OCI-LY7 (cell line): ENCODE measurements at regions not wholly inside any gene's neighbourhood (a gene's known extent, or its start where the extent isn't known, plus 50 kb on each side); places are given as distances from the start of the nearest gene placed in this dataset.

Source experiments
- BruUV-seq: library from RNA; stranded (reverse); fragments of 400-500 nt; replicated peaks from 2 replicates; lab custom pipeline; 2021; lab: Mats Ljungman, UMichigan
- CTCF ChIA-PET: fragments of 300-600 bp; sonication (Branson Sonifier 250); formaldehyde crosslinking; loops from one replicate; lab custom pipeline; 2022; ENCODE audit warnings: antibody characterized with exemption; ENCODE audit not compliant: unreplicated experiment; lab: Charles Lee
- POLR2A ChIA-PET: fragments of 300-600 bp; sonication (Branson Sonifier 250); formaldehyde crosslinking; loops from one replicate; lab custom pipeline; 2022; ENCODE audit warnings: antibody characterized with exemption; lab: Charles Lee
- DNase-seq: peaks from one replicate; pipeline ENCODE4 v3.0.0-alpha.2; 2015; ENCODE audit warnings: low spot score
- H2AFZ ChIP-seq: fragments of 200-600 bp; sonication (generic), shearing (Covaris generic); 2 replicates; pipeline ENCODE4 v1.6.1; 2014; ENCODE audit warnings: mild to moderate bottlenecking, antibody characterized with exemption, low read length, moderate library complexity
- H3K27ac ChIP-seq: fragments of 200-600 bp; sonication (generic); 2 replicates; pipeline ENCODE4 v1.5.1; 2014; ENCODE audit warnings: mixed run types, low read depth, mild to moderate bottlenecking, moderate library complexity, low read length, inconsistent platforms; ENCODE audit not compliant: poor library complexity, severe bottlenecking
- H3K36me3 ChIP-seq: fragments of 200-600 bp; sonication (generic); 2 replicates; pipeline ENCODE4 v1.6.1; 2014; ENCODE audit warnings: mild to moderate bottlenecking, antibody characterized with exemption, low read length, moderate library complexity, mixed read lengths; ENCODE audit not compliant: insufficient read depth
- H3K4me1 ChIP-seq: fragments of 200-600 bp; sonication (generic); 2 replicates; pipeline ENCODE4 v1.5.1; 2014; ENCODE audit warnings: mild to moderate bottlenecking, low read length; ENCODE audit not compliant: insufficient read depth, poor library complexity, severe bottlenecking
- H3K4me2 ChIP-seq: fragments of 200-600 bp; sonication (generic); 2 replicates; pipeline ENCODE4 v1.6.1; 2014; ENCODE audit warnings: mild to moderate bottlenecking, low read length
- H3K4me3 ChIP-seq: fragments of 200-600 bp; sonication (generic); 2 replicates; pipeline ENCODE4 v1.5.1; 2014; ENCODE audit warnings: mild to moderate bottlenecking, low read depth, low read length; ENCODE audit not compliant: poor library complexity, severe bottlenecking
- H3K79me2 ChIP-seq: fragments of 200-600 bp; sonication (generic); 2 replicates; pipeline ENCODE4 v1.6.1; 2016; ENCODE audit warnings: low read depth, mild to moderate bottlenecking, low read length, moderate library complexity, mixed read lengths; ENCODE audit not compliant: insufficient read depth
- H3K9me2 ChIP-seq: fragments of 200-600 bp; sonication (generic); 2 replicates; pipeline ENCODE4 v1.6.1; 2016; ENCODE audit warnings: mild to moderate bottlenecking, low read length, mixed read lengths; ENCODE audit not compliant: insufficient read depth
- H3K9me3 ChIP-seq: fragments of 200-600 bp; sonication (generic); 2 replicates; pipeline ENCODE4 v1.6.1; 2014; ENCODE audit warnings: mild to moderate bottlenecking, mixed run types, low read length, mixed read lengths
- H4K20me1 ChIP-seq: fragments of 200-600 bp; sonication (generic); 2 replicates; pipeline ENCODE4 v1.6.1; 2014; ENCODE audit warnings: mild to moderate bottlenecking, antibody characterized with exemption, low read length, moderate library complexity, mixed read lengths; ENCODE audit not compliant: insufficient read depth
- CTCF ChIP-seq: fragments of 200-600 bp; sonication (generic); conservative IDR thresholded peaks from 2 replicates; pipeline ENCODE4 v1.5.1; 2014; ENCODE audit warnings: mild to moderate bottlenecking, antibody characterized with exemption, low read length, moderate library complexity, mixed read lengths
- EZH2phosphoT487 ChIP-seq: fragments of 200-600 bp; sonication (generic); IDR thresholded peaks from 2 replicates; pipeline ENCODE4 v1.6.1; 2018; ENCODE audit warnings: low read depth, borderline replicate concordance, mild to moderate bottlenecking, mixed run types, antibody characterized with exemption, low read length, moderate library complexity, mixed read lengths
- intact Hi-C: fragments of 100-400 bp; cut with micrococcal nuclease; formaldehyde crosslinking; loops from one replicate; pipeline ENCODE4 v1.10.0; 2022; ENCODE audit not compliant: unreplicated experiment

DNA sequence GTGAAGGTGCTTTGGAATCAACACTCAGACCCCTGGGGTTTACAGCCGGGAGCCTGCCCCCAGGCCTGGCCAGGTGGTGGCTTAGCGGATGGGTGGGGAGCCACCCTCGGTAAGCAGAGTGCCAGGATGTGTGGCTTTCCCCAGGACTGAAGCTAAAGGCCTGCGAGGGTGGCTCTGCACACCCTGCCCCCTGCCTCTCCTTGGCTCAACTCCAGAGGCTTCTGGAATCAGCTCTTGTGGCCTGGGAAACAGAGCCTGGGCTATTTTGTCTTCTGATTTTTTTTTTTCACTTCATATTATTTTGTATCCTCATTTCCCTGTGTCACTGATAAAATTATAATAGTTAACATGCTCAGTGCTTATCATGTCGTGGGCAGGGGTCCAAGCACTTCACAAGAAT lies 79.8 kb downstream of the RHOB start:
- DNase-seq = no peak
- H3K4me2 ChIP-seq = no peak overlapping the region
- H3K4me3 ChIP-seq = no peak overlapping the region
- intact Hi-C loops = no loop called here
- no peak overlapping the region for H3K27ac ChIP-seq
- H2AFZ ChIP-seq = no peak overlapping the region
- peaks cover 15% of the 10 kb centered on the region for H3K4me1 ChIP-seq
- POLR2A ChIA-PET = no interaction called here
- H3K9me3 ChIP-seq = no peaks in the 10 kb centered on the region
- CTCF ChIA-PET = no interaction called here
- TF ChIP-seq CTCF (no peak), EZH2phosphoT487 (no peak)
- no TSS peak for BruUV-seq
- no peaks in the 10 kb centered on the region for H3K79me2 ChIP-seq
- H3K36me3 ChIP-seq = no peaks in the 10 kb centered on the region
- no peaks in the 10 kb centered on the region for H3K9me2 ChIP-seq
- H4K20me1 ChIP-seq = no peaks in the 10 kb centered on the region

GRCh38 chr2:20528713-20529112 lies 81.8 kb downstream of the RHOB start:
- no peaks in the 10 kb centered on the region for H3K9me3 ChIP-seq
- no peak for DNase-seq
- H3K79me2 ChIP-seq = no peaks in the 10 kb centered on the region
- no peaks in the 10 kb centered on the region for H3K9me2 ChIP-seq
- TF ChIP-seq EZH2phosphoT487 = no peak
- no peak for TF ChIP-seq CTCF
- BruUV-seq = no TSS peak
- intact Hi-C loops = no loop called here
- no peaks in the 10 kb centered on the region for H4K20me1 ChIP-seq
- H3K4me1 ChIP-seq = peaks cover 15% of the 10 kb centered on the region
- CTCF ChIA-PET = no interaction called here
- POLR2A ChIA-PET = no interaction called here
- H3K4me3 ChIP-seq = no peak overlapping the region
- no peak overlapping the region for H3K4me2 ChIP-seq
- H3K27ac ChIP-seq = no peak overlapping the region
- H3K36me3 ChIP-seq = no peaks in the 10 kb centered on the region
- no peak overlapping the region for H2AFZ ChIP-seq

DNA sequence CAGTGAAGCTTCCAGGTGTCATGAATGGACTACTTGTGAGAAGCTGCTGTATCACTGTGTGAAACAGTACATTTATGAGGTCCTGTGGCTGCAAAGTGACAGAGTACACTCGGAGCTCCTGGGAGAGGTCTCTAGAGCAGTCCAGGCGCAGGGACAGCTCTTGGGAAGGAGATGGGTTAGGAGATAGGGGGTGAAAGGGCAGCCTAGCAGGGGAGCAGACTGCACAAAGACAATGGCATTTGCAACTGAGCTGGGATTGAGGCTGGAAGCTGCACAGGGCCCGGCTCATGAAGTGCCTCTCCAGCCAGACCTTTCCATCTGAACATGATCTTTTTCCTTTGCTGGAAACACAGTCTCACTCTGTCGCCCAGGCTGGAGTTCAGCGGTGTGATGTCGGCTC lies 83.6 kb downstream of the RHOB start:
- no TSS peak for BruUV-seq
- no peak overlapping the region for H2AFZ ChIP-seq
- CTCF ChIA-PET = no interaction called here

More for the DNA sequence above, 83.6 kb downstream of the RHOB start:
- H4K20me1 ChIP-seq = no peaks in the 10 kb centered on the region
- H3K4me3 ChIP-seq = no peak overlapping the region
- H3K9me2 ChIP-seq = no peaks in the 10 kb centered on the region
- H3K79me2 ChIP-seq = no peaks in the 10 kb centered on the region
- no peaks in the 10 kb centered on the region for H3K9me3 ChIP-seq
- POLR2A ChIA-PET = no interaction called here
- DNase-seq = no peak
- H3K27ac ChIP-seq = no peak overlapping the region
- no peak for TF ChIP-seq EZH2phosphoT487
- TF ChIP-seq CTCF = no peak
- H3K36me3 ChIP-seq = no peaks in the 10 kb centered on the region
- peaks cover 1% of the 10 kb centered on the region for H3K4me1 ChIP-seq
- H3K4me2 ChIP-seq = no peak overlapping the region
- intact Hi-C loops = no loop called here
